ENCODE measurements at regions not wholly inside any gene's neighbourhood (a gene's known extent, or its start where the extent isn't known, plus 50 kb on each side); places are given as distances from the start of the nearest gene placed in this dataset.

- no peak for TF ChIP-seq CTCF (IDR thresholded peaks at IDR 0.05; ENCODE audit: poor library complexity)
- no peak for TF ChIP-seq EZH2 (IDR thresholded peaks at IDR 0.05; ENCODE audit: borderline replicate concordance)
Measured at GRCh38 chr4:31169846-31170245, 449.7 kb downstream of the PCDH7 start.
